Ishikawa (cell line): ENCODE measurements at regions not wholly inside any gene's neighbourhood (a gene's known extent, or its start where the extent isn't known, plus 50 kb on each side); places are given as distances from the start of the nearest gene placed in this dataset.

Experiments used
- CEBPB ChIP-seq: IDR thresholded peaks from 2 replicates; pipeline ENCODE4 v1.6.1; 2012
- CREB1 ChIP-seq: IDR thresholded peaks from 2 replicates; pipeline ENCODE4 v1.6.1; 2012; ENCODE audit warnings: low read depth
- EGR1 ChIP-seq: IDR thresholded peaks from 2 replicates; pipeline ENCODE4 v1.6.1; 2012
- EP300 ChIP-seq: IDR thresholded peaks from 2 replicates; pipeline ENCODE4 v1.6.1; 2012; ENCODE audit warnings: borderline replicate concordance
- FOXM1 ChIP-seq: IDR thresholded peaks from 2 replicates; pipeline ENCODE4 v1.6.1; 2012; ENCODE audit warnings: low read depth, borderline replicate concordance
- MAX ChIP-seq: IDR thresholded peaks from 2 replicates; pipeline ENCODE4 v1.6.1; 2012
- NFIC ChIP-seq: IDR thresholded peaks from 2 replicates; pipeline ENCODE4 v1.6.1; 2012
- RAD21 ChIP-seq: IDR thresholded peaks from 2 replicates; pipeline ENCODE4 v1.6.1; 2012; ENCODE audit warnings: low read depth
- REST ChIP-seq: IDR thresholded peaks from 2 replicates; pipeline ENCODE4 v1.6.1; 2012; ENCODE audit warnings: low read depth, mild to moderate bottlenecking
- TAF1 ChIP-seq: IDR thresholded peaks from 2 replicates; pipeline ENCODE4 v1.6.1; 2012; ENCODE audit warnings: low read depth, mild to moderate bottlenecking
- TCF12 ChIP-seq: IDR thresholded peaks from 2 replicates; pipeline ENCODE4 v1.6.1; 2012; ENCODE audit warnings: low read depth
- TEAD4 ChIP-seq: IDR thresholded peaks from 2 replicates; pipeline ENCODE4 v1.6.1; 2012
- USF1 ChIP-seq: IDR thresholded peaks from 2 replicates; pipeline ENCODE4 v1.6.1; 2012
- YY1 ChIP-seq: IDR thresholded peaks from 2 replicates; pipeline ENCODE4 v1.6.1; 2012; ENCODE audit warnings: low read depth
- ZBTB7A ChIP-seq: IDR thresholded peaks from 2 replicates; pipeline ENCODE4 v1.6.1; 2012; ENCODE audit warnings: low read depth

GRCh38 chr5:165620394-165620793 is 2115.0 kb downstream of the MAT2B start:
- TF ChIP-seq CEBPB (no peak), TAF1 (no peak), NFIC (no peak), EGR1 (no peak), TCF12 (no peak), TEAD4 (no peak), EP300 (no peak), CREB1 (no peak), ZBTB7A (no peak), MAX (no peak), FOXM1 (no peak), REST (no peak), YY1 (no peak), RAD21 (no peak), USF1 (no peak)

GRCh38 chr5:165622864-165623536 is 2117.6 kb downstream of the MAT2B start:
- TF ChIP-seq CEBPB (no peak), YY1 (no peak), NFIC (no peak), RAD21 (no peak), ZBTB7A (no peak), TAF1 (no peak)

- TF ChIP-seq TEAD4 (no peak), FOXM1 (no peak), TAF1 (no peak), ZBTB7A (no peak), EP300 (no peak), CREB1 (no peak), YY1 (no peak), TCF12 (no peak), NFIC (no peak), CEBPB (no peak), USF1 (no peak), RAD21 (no peak), EGR1 (no peak), MAX (no peak)
Observed at GRCh38 chr5:165624166-165624946, 2118.9 kb downstream of the MAT2B start.

GRCh38 chr5:165626161-165626560 is 2120.7 kb downstream of the MAT2B start:
- TF ChIP-seq TAF1 (no peak), CEBPB (no peak), EP300 (no peak), MAX (no peak), YY1 (no peak), NFIC (no peak), USF1 (no peak), FOXM1 (no peak), TCF12 (no peak), CREB1 (no peak), RAD21 (no peak), ZBTB7A (no peak), TEAD4 (no peak), REST (no peak), EGR1 (no peak)

GRCh38 chr5:165627548-165628170 is 2122.2 kb downstream of the MAT2B start:
- no peak for TF ChIP-seq FOXM1
